Fibroblast of pulmonary artery (primary cell): ENCODE measurements at regions not wholly inside any gene's neighbourhood (a gene's known extent, or its start where the extent isn't known, plus 50 kb on each side); places are given as distances from the start of the nearest gene placed in this dataset.

Source experiments
- DNase-seq: peaks from one replicate; pipeline ENCODE4 v3.0.0-alpha.2; 2010; ENCODE audit warnings: low read depth
- H3K4me3 ChIP-seq: replicated peaks from 2 replicates; pipeline ENCODE4 v1.5.1; 2011; ENCODE audit warnings: low read depth, mild to moderate bottlenecking, control low read depth, low read length, moderate library complexity
- CTCF ChIP-seq: IDR thresholded peaks from 2 replicates; pipeline ENCODE4 v1.5.1; 2011; ENCODE audit warnings: mild to moderate bottlenecking, control low read depth, low read length, inconsistent platforms; ENCODE audit errors: missing control alignments

GRCh38 chr5:103410172-103410571 is 151.6 kb downstream of the MACIR start:
- TF ChIP-seq CTCF: no peak
- no peak overlapping the region for H3K4me3 ChIP-seq
- no peak for DNase-seq

- TF ChIP-seq CTCF: no peak
- DNase-seq: no peak
- H3K4me3 ChIP-seq: no peak overlapping the region
Observed at GRCh38 chr5:103409013-103409670, 150.6 kb downstream of the MACIR start.

GRCh38 chr5:103408408-103408807 is 149.8 kb downstream of the MACIR start:
- TF ChIP-seq CTCF: no peak
- H3K4me3 ChIP-seq: no peak overlapping the region
- DNase-seq: no peak

- no peak for DNase-seq
- no peak overlapping the region for H3K4me3 ChIP-seq
- no peak for TF ChIP-seq CTCF
Observed at GRCh38 chr5:103407402-103407801, 148.8 kb downstream of the MACIR start.

GRCh38 chr5:103404483-103404882 is 145.9 kb downstream of the MACIR start:
- no peak for DNase-seq
- no peak overlapping the region for H3K4me3 ChIP-seq
- no peak for TF ChIP-seq CTCF

GRCh38 chr5:103402851-103403250 is 144.3 kb downstream of the MACIR start:
- no peak for TF ChIP-seq CTCF
- no peak overlapping the region for H3K4me3 ChIP-seq
- no peak for DNase-seq

GRCh38 chr5:103397739-103398581 is 139.4 kb downstream of the MACIR start:
- TF ChIP-seq CTCF: no peak
- no peak overlapping the region for H3K4me3 ChIP-seq
- DNase-seq: no peak
